PC-3 (cell line): ENCODE measurements at regions not wholly inside any gene's neighbourhood (a gene's known extent, or its start where the extent isn't known, plus 50 kb on each side); places are given as distances from the start of the nearest gene placed in this dataset.

Experiments
- ATAC-seq: fragments of 200-7000 bp; cut with Tn5 transposase; 2 replicates; pipeline ENCODE4 v1.9.1; 2020; ENCODE audit warnings: mild to moderate bottlenecking, moderate library complexity
- BruUV-seq: library from RNA; stranded (reverse); fragments of 400-500 nt; replicated peaks from 2 replicates; lab custom pipeline; 2021; lab: Mats Ljungman, UMichigan
- CTCF ChIA-PET: fragments of 300-600 bp; sonication (Branson Sonifier 250); formaldehyde crosslinking; loops from one replicate; lab custom pipeline; 2022; ENCODE audit warnings: antibody characterized with exemption; lab: Charles Lee
- POLR2A ChIA-PET: fragments of 300-600 bp; sonication (Branson Sonifier 250); formaldehyde crosslinking; loops from one replicate; lab custom pipeline; 2022; ENCODE audit warnings: antibody characterized with exemption; ENCODE audit not compliant: unreplicated experiment; lab: Charles Lee
- DNase-seq: peaks from one replicate; pipeline ENCODE4 v3.0.0-alpha.2; 2015
- H2AFZ ChIP-seq: fragments of 300-600 bp; sonication (generic); 2 replicates; pipeline ENCODE4 v1.6.0; 2016; ENCODE audit warnings: antibody characterized with exemption, low read length
- H3F3A ChIP-seq: fragments of 300-600 bp; sonication (generic); one replicate; pipeline ENCODE4 v1.6.0; 2017; ENCODE audit warnings: antibody characterized with exemption, low read length, control low read depth, mild to moderate bottlenecking; ENCODE audit not compliant: unreplicated experiment
- H3K27ac ChIP-seq: fragments of 300-600 bp; sonication (generic); 2 replicates; pipeline ENCODE4 v1.5.1; 2016; ENCODE audit warnings: mild to moderate bottlenecking, low read length
- H3K27me3 ChIP-seq: fragments of 300-600 bp; sonication (generic); 2 replicates; pipeline ENCODE4 v1.6.1; 2016; ENCODE audit warnings: low read length, mixed read lengths
- H3K36me3 ChIP-seq: fragments of 300-600 bp; sonication (generic); 2 replicates; pipeline ENCODE4 v1.6.1; 2016; ENCODE audit warnings: low read depth, mixed run types, low read length, mixed read lengths
- H3K4me1 ChIP-seq: fragments of 300-600 bp; sonication (generic); 2 replicates; pipeline ENCODE4 v1.5.1; 2016; ENCODE audit warnings: low read length; ENCODE audit not compliant: insufficient read depth
- H3K4me2 ChIP-seq: fragments of 300-600 bp; sonication (generic); 2 replicates; pipeline ENCODE4 v1.6.0; 2016; ENCODE audit warnings: low read length
- H3K4me3 ChIP-seq: fragments of 300-600 bp; sonication (generic); 2 replicates; pipeline ENCODE4 v1.5.1; 2016; ENCODE audit warnings: mild to moderate bottlenecking, low read length, mixed read lengths
- H3K79me2 ChIP-seq: fragments of 300-600 bp; sonication (generic); 2 replicates; pipeline ENCODE4 v1.6.1; 2017; ENCODE audit warnings: low read length, mixed read lengths
- H3K9ac ChIP-seq: fragments of 300-600 bp; sonication (generic); 2 replicates; pipeline ENCODE4 v1.6.0; 2016; ENCODE audit warnings: mild to moderate bottlenecking, low read length
- H3K9me2 ChIP-seq: fragments of 300-600 bp; sonication (generic); replicated peaks from 2 replicates; pipeline ENCODE4 v1.6.1; 2016; ENCODE audit warnings: mixed run types, low read length, mixed read lengths
- H3K9me3 ChIP-seq: fragments of 300-600 bp; sonication (generic); 2 replicates; pipeline ENCODE4 v1.6.1; 2016; ENCODE audit warnings: low read length, mixed read lengths
- H4K20me1 ChIP-seq: fragments of 300-600 bp; sonication (generic); 2 replicates; pipeline ENCODE4 v1.6.1; 2016; ENCODE audit warnings: low read length, mixed read lengths
- CTCF ChIP-seq: fragments of 300-600 bp; sonication (generic); conservative IDR thresholded peaks from 2 replicates; pipeline ENCODE4 v1.5.1; 2017; ENCODE audit warnings: antibody characterized with exemption, low read depth, mild to moderate bottlenecking, low read length
- EZH2 ChIP-seq: fragments of 300-600 bp; sonication (generic); IDR thresholded peaks from one replicate; pipeline ENCODE4 v1.6.1; 2017; ENCODE audit warnings: antibody characterized with exemption, mild to moderate bottlenecking, low read length; ENCODE audit not compliant: unreplicated experiment
- EZH2phosphoT487 ChIP-seq: fragments of 300-600 bp; sonication (generic); IDR thresholded peaks from 2 replicates; pipeline ENCODE4 v1.6.1; 2018; ENCODE audit warnings: mild to moderate bottlenecking, antibody characterized with exemption, low read length, borderline replicate concordance
- intact Hi-C: fragments of 100-400 bp; cut with micrococcal nuclease; formaldehyde crosslinking; loops from 2 replicates; pipeline ENCODE4 v1.9.0; 2023

GRCh38 chr14:54291491-54292191 lies 105.2 kb upstream of the CDKN3 start:
- intact Hi-C loops, result no loop called here
- POLR2A ChIA-PET, result no interaction called here
- no peak for DNase-seq
- H3K27me3 ChIP-seq, result no peaks in the 10 kb centered on the region
- no peaks in the 10 kb centered on the region for H3K36me3 ChIP-seq
- ATAC-seq, result no peak
- H3K9me3 ChIP-seq, result no peaks in the 10 kb centered on the region
- no TSS peak for BruUV-seq
- no peak overlapping the region for H3K27ac ChIP-seq
- H3K4me1 ChIP-seq, result peaks cover 4% of the 10 kb centered on the region; the same call in 1 of the 2 replicates
- peaks cover 3% of the 10 kb centered on the region; the same call in 1 of the 2 replicates for H3K9me2 ChIP-seq
- no peaks in the 10 kb centered on the region for H3K79me2 ChIP-seq
- H3K4me2 ChIP-seq, result no peak overlapping the region
- H3K4me3 ChIP-seq, result no peak overlapping the region
- H4K20me1 ChIP-seq, result no peaks in the 10 kb centered on the region
- CTCF ChIA-PET, result interaction anchor here (0.7 kb wide), 1 partner anchor 541 kb away, joined by 7 read pairs; no protein-coding TSS in a partner anchor
- no peaks in the 10 kb centered on the region for H3F3A ChIP-seq
- H3K9ac ChIP-seq, result no peak overlapping the region
- TF ChIP-seq CTCF (no peak), EZH2phosphoT487 (no peak), EZH2 (no peak)
- H2AFZ ChIP-seq, result no peak overlapping the region

- Histone ChIP-seq H3F3A (no peaks in the 10 kb centered on the region), H2AFZ (no peak overlapping the region), H3K4me3 (no peak overlapping the region), H3K27me3 (no peaks in the 10 kb centered on the region), H3K9ac (no peak overlapping the region), H3K36me3 (no peaks in the 10 kb centered on the region), H3K79me2 (no peaks in the 10 kb centered on the region), H3K9me2 (peaks cover 3% of the 10 kb centered on the region), H3K9me3 (no peaks in the 10 kb centered on the region), H3K4me1 (no peaks in the 10 kb centered on the region), H3K27ac (no peak overlapping the region), H4K20me1 (no peaks in the 10 kb centered on the region), H3K4me2 (no peak overlapping the region)
- DNase-seq (no peak), ATAC-seq (no peak)
- intact Hi-C loops, result no loop called here
- BruUV-seq, result no TSS peak
- ChIA-PET CTCF (no interaction called here), POLR2A (no interaction called here)
- no peak for TF ChIP-seq EZH2phosphoT487
- TF ChIP-seq CTCF, result no peak
- TF ChIP-seq EZH2, result no peak
Observed at GRCh38 chr14:54294802-54295201, 102.0 kb upstream of the CDKN3 start.
